Lower leg skin (tissue), 3 donors: ENCODE measurements at regions not wholly inside any gene's neighbourhood (a gene's known extent, or its start where the extent isn't known, plus 50 kb on each side); places are given as distances from the start of the nearest gene placed in this dataset.

Experiments used
- CTCF ChIP-seq, 3 donors: fragments of 450-650 bp; IDR thresholded peaks; one replicate each; pipeline ENCODE4 v1.5.1; 2016; ENCODE audit warnings: antibody characterized with exemption in 3 of 3, mild to moderate bottlenecking in 3 of 3, moderate library complexity in 2 of 3
- POLR2A ChIP-seq, 2 donors: fragments of 450-650 bp; IDR thresholded peaks; one replicate each; pipeline ENCODE4 v1.6.1; 2016 to 2017; ENCODE audit warnings: antibody characterized with exemption in 2 of 2, mild to moderate bottlenecking in 1 of 2, moderate library complexity in 1 of 2

DNA sequence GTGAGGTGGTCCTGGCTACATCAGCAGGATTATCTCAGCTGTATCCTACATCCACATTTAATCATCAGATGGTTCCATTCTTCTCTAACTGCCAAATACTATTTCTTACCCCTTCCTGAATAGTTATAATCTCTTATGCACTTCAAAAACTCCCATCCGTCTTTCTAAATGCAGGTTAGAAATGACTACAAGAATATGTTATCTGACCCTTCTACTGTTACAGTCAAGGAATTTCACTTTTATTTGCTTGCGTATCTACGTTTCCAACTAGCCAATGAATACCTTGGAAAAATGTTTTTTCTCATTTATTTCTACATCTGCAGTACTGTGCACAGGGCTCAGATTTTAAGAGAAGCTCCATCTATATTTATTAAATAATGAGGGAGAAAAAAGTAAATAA, 709.9 kb downstream of the KCNT2 start:
- TF ChIP-seq CTCF (IDR thresholded peaks at IDR 0.05) (no peak), POLR2A (IDR thresholded peaks at IDR 0.05) (no peak)
